Heart left ventricle (tissue), 13 donors: ENCODE measurements at regions not wholly inside any gene's neighbourhood (a gene's known extent, or its start where the extent isn't known, plus 50 kb on each side); places are given as distances from the start of the nearest gene placed in this dataset.

Source experiments
- POLR2A ChIP-seq, 2 donors: fragments of 450-650 bp; IDR thresholded peaks; one replicate each; pipeline ENCODE4 v1.6.1; 2017; ENCODE audit warnings: antibody characterized with exemption in 2 of 2, mild to moderate bottlenecking in 2 of 2, moderate library complexity in 2 of 2
- TF ChIP-seq, protein P1 (sequence below), 12 donors: fragments of 200-600 bp; sonication (generic) in 4 of 12; IDR thresholded peaks; one replicate each; pipeline versions ENCODE4 v1.5.0 to v1.8.0; 2018 to 2022; ENCODE audit warnings: antibody characterized with exemption in 12 of 12, mild to moderate bottlenecking in 5 of 12
- donor health status: ischemic (EF 13 %, LVEDD 7.1; RV severe dilation, severe dysfunction).
- donor health status: DM: no; HTN: yes; CAD: no.
- donor health status: DM: no; HTN: no; CAD: no.
- donor health status: ischemic (EF 25% LVEDD 6.9; RV normal size, moderate dysfunction).
- donor health status: ischemic (EF 25% LVEDD 5.7; RV mildly dilated, moderate dysfunction).
- donor health status: ischemic (EF 35%, LVEDD 5.7; RV mildly dilated, moderate dysfunction).
- donor health status: nonischemic (EF 11% LVEDD 7.7; RV severe dilation, severe dysfunction).
- donor health status: DM: yes; HTN: yes; CAD: no.
- donor health status: PGD.
- donor health status: ischemic (EF 29% LVEDD 5.4; RV normal size, mild dysfunction).
- donor health status: nonischemic (EF 23%, LVEDD 6.1; RV moderate dilation, normal function).

DNA sequence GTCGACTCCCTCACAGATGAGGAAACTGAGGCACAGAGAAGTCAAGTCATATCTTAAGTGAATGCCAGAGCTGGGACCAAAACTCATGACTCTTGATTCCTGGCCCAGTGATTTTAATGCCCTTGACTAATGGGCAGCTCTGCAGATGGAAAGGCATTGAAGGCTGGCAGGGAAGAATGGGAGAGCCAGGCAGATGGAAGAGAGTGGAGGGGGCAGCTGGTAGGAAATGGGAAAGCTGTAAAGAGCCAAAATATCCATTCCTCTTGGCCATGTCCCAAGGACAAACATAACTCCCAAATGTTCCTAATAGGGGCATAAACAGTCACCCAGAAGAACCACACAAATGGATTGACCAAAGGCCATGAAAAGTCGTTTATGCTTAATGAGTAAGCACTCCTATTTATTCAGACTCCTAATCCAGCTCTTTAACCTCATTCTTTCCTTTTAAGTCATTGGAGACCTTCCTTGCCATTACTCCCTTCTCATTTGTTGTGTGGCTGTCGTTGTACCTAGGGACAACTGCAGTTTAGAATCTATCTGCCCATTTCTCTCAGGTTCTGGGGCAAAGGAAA, 330.5 kb upstream of the ROPN1 start:
- no peak for TF ChIP-seq POLR2A (IDR thresholded peaks at IDR 0.05)
- TF ChIP-seq, protein P1, sequence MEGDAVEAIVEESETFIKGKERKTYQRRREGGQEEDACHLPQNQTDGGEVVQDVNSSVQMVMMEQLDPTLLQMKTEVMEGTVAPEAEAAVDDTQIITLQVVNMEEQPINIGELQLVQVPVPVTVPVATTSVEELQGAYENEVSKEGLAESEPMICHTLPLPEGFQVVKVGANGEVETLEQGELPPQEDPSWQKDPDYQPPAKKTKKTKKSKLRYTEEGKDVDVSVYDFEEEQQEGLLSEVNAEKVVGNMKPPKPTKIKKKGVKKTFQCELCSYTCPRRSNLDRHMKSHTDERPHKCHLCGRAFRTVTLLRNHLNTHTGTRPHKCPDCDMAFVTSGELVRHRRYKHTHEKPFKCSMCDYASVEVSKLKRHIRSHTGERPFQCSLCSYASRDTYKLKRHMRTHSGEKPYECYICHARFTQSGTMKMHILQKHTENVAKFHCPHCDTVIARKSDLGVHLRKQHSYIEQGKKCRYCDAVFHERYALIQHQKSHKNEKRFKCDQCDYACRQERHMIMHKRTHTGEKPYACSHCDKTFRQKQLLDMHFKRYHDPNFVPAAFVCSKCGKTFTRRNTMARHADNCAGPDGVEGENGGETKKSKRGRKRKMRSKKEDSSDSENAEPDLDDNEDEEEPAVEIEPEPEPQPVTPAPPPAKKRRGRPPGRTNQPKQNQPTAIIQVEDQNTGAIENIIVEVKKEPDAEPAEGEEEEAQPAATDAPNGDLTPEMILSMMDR (IDR thresholded peaks at IDR 0.05): no peak
